Limb (tissue), 2 donors: ENCODE measurements at regions not wholly inside any gene's neighbourhood (a gene's known extent, or its start where the extent isn't known, plus 50 kb on each side); places are given as distances from the start of the nearest gene placed in this dataset.
A peak's percentile ranks its signal among the peaks of the same experiment; 100 is the strongest.
"Not testable (repeated sequence)": the region's sequence is repeated elsewhere in the genome, so short reads cannot be mapped to it uniquely, and the experiment has no call there.

Experiments
- DNase-seq, 2 donors: peaks; one replicate each; pipeline ENCODE4 v3.0.0-alpha.2; 2016; ENCODE audit errors: extremely low spot score in 2 of 2

GRCh38 chr6:115811541-115811940 is 249.2 kb downstream of the FRK start:
- DNase-seq, result no peak

GRCh38 chr6:115798229-115798628 is 262.5 kb downstream of the FRK start:
- DNase-seq, result no peak

- DNase-seq, result no peak
These were observed 263.9 kb downstream of the FRK start for GRCh38 chr6:115796829-115797228.

GRCh38 chr6:115796061-115796460 is 264.6 kb downstream of the FRK start:
- DNase-seq, result no peak

GRCh38 chr6:115783402-115784061 is 277.2 kb downstream of the FRK start:
- DNase-seq, result no peak

- DNase-seq, result no peak
These were observed 278.1 kb downstream of the FRK start for GRCh38 chr6:115782612-115783011.

GRCh38 chr6:115773741-115774140 is 286.9 kb downstream of the FRK start:
- no peak for DNase-seq

GRCh38 chr6:115770851-115771250 is 289.8 kb downstream of the FRK start:
- no peak for DNase-seq

GRCh38 chr6:115768500-115768899 is 292.2 kb downstream of the FRK start:
- no peak for DNase-seq

GRCh38 chr6:115767931-115768330 is 292.8 kb downstream of the FRK start:
- DNase-seq, result peak in 1 of 2 donors; percentile 3

- no peak for DNase-seq
These were observed 293.8 kb downstream of the FRK start for GRCh38 chr6:115766745-115767462.

GRCh38 chr6:115765966-115766365 is 294.7 kb downstream of the FRK start:
- no peak for DNase-seq

GRCh38 chr6:115759051-115759450 is 301.6 kb downstream of the FRK start:
- DNase-seq, result no peak

- DNase-seq, result no peak
These were observed 307.2 kb downstream of the FRK start for GRCh38 chr6:115753446-115753845.

- DNase-seq, result no peak
These were observed 309.7 kb downstream of the FRK start for GRCh38 chr6:115750946-115751345.

- no peak for DNase-seq
These were observed 310.4 kb downstream of the FRK start for GRCh38 chr6:115750292-115750691.

GRCh38 chr6:115747719-115748118 is 313.0 kb downstream of the FRK start:
- DNase-seq, result no peak

GRCh38 chr6:115746583-115746982 is 314.1 kb downstream of the FRK start:
- DNase-seq, result not testable (repeated sequence)

GRCh38 chr6:115740907-115741306 is 319.8 kb downstream of the FRK start:
- no peak for DNase-seq

GRCh38 chr6:115735610-115736009 is 325.1 kb downstream of the FRK start:
- DNase-seq, result no peak

- DNase-seq, result no peak
These were observed 327.3 kb downstream of the FRK start for GRCh38 chr6:115733426-115733825.

- DNase-seq, result no peak
These were observed 331.7 kb downstream of the FRK start for GRCh38 chr6:115729036-115729435.

- DNase-seq, result no peak
These were observed 332.5 kb downstream of the FRK start for GRCh38 chr6:115728171-115728570.
